IMR-90 (cell line): ENCODE measurements at regions not wholly inside any gene's neighbourhood (a gene's known extent, or its start where the extent isn't known, plus 50 kb on each side); places are given as distances from the start of the nearest gene placed in this dataset.

Source experiments
- ATAC-seq: fragments of 200-7000 bp; cut with Tn5 transposase; 2 replicates; pipeline ENCODE4 v1.9.1; 2020; ENCODE audit warnings: low read depth, mild to moderate bottlenecking, moderate library complexity
- BruUV-seq: library from RNA; stranded (reverse); fragments of 400-500 nt; replicated peaks from 2 replicates; lab custom pipeline; 2021; lab: Mats Ljungman, UMichigan
- CTCF ChIA-PET: fragments of 300-600 bp; formaldehyde crosslinking; extraction: SDS; loops from one replicate; lab custom pipeline; 2021; ENCODE audit warnings: antibody characterized with exemption; lab: Yijun Ruan, JAX
- POLR2A ChIA-PET: fragments of 300-600 bp; sonication (Branson Sonifier 250); formaldehyde crosslinking; loops from one replicate; lab custom pipeline; 2022; ENCODE audit warnings: antibody characterized with exemption; ENCODE audit not compliant: unreplicated experiment; lab: Charles Lee
- DNase-seq: peaks from one replicate; pipeline ENCODE4 v3.0.0; 2013
- H2AFZ ChIP-seq: replicated peaks from 2 replicates; pipeline ENCODE3; 2013; ENCODE audit warnings: low read length, mild to moderate bottlenecking; ENCODE audit not compliant: poor library complexity
- H2AK5ac ChIP-seq: 2 replicates; pipeline ENCODE4 v1.6.1; 2013; ENCODE audit warnings: low read depth, low read length, inconsistent platforms
- H2AK9ac ChIP-seq: replicated peaks from 2 replicates; pipeline ENCODE3; 2013; ENCODE audit warnings: mild to moderate bottlenecking, low read depth, low read length, moderate library complexity; ENCODE audit not compliant: poor library complexity
- H2BK120ac ChIP-seq: 2 replicates; pipeline ENCODE4 v1.6.1; 2013; ENCODE audit warnings: low read depth, low read length, inconsistent platforms
- H2BK15ac ChIP-seq: 3 replicates; pipeline ENCODE4 v1.6.1; 2013; ENCODE audit warnings: low read depth, low read length, inconsistent platforms
- H2BK20ac ChIP-seq: 2 replicates; pipeline ENCODE4 v1.6.1; 2013; ENCODE audit warnings: low read depth, mild to moderate bottlenecking, inconsistent platforms, low read length, moderate library complexity
- H2BK5ac ChIP-seq: 2 replicates; pipeline ENCODE4 v1.6.1; 2013; ENCODE audit warnings: mild to moderate bottlenecking, low read depth, low read length, inconsistent platforms; ENCODE audit not compliant: poor library complexity, severe bottlenecking
- H3K14ac ChIP-seq: replicated peaks from 2 replicates; pipeline ENCODE4 v1.6.1; 2013; ENCODE audit warnings: low read depth, low read length, inconsistent platforms
- H3K18ac ChIP-seq: 2 replicates; pipeline ENCODE4 v1.6.1; 2013; ENCODE audit warnings: low read depth, low read length, control low read depth
- H3K23ac ChIP-seq: 2 replicates; pipeline ENCODE4 v1.6.1; 2013; ENCODE audit warnings: low read depth, low read length, inconsistent platforms
- H3K27ac ChIP-seq: 2 replicates; pipeline ENCODE4 v1.5.1; 2013; ENCODE audit warnings: mild to moderate bottlenecking, control low read depth, low read length; ENCODE audit not compliant: insufficient read depth
- H3K27me3 ChIP-seq: 2 replicates; pipeline ENCODE4 v1.6.1; 2013; ENCODE audit warnings: low read length; ENCODE audit not compliant: control insufficient read depth, insufficient read depth
- H3K36me3 ChIP-seq: 2 replicates; pipeline ENCODE4 v1.6.1; 2013; ENCODE audit warnings: low read length, mixed read lengths; ENCODE audit not compliant: control insufficient read depth, insufficient read depth
- H3K4ac ChIP-seq: 2 replicates; pipeline ENCODE4 v1.6.1; 2013; ENCODE audit warnings: low read depth, low read length, inconsistent platforms
- H3K4me1 ChIP-seq: 2 replicates; pipeline ENCODE4 v1.6.1; 2013; ENCODE audit warnings: low read length, mixed read lengths; ENCODE audit not compliant: control insufficient read depth, insufficient read depth
- H3K4me2 ChIP-seq: 2 replicates; pipeline ENCODE4 v1.6.1; 2013; ENCODE audit warnings: low read depth, mild to moderate bottlenecking, control low read depth, low read length, moderate library complexity
- H3K4me3 ChIP-seq: 2 replicates; pipeline ENCODE4 v1.5.1; 2013; ENCODE audit warnings: low read depth, mild to moderate bottlenecking, control low read depth, low read length, moderate library complexity; ENCODE audit not compliant: insufficient read depth
- H3K56ac ChIP-seq: 2 replicates; pipeline ENCODE4 v1.6.1; 2013; ENCODE audit warnings: low read length, inconsistent platforms; ENCODE audit not compliant: insufficient read depth; ENCODE audit errors: extremely low read depth
- H3K79me1 ChIP-seq, 2 experiments: 2 replicates each; pipeline ENCODE4 v1.6.1; 2013; ENCODE audit warnings: low read length in 2 of 2, inconsistent platforms in 1 of 2, low read depth in 1 of 2
- H3K9ac ChIP-seq: 2 replicates; pipeline ENCODE4 v1.6.1; 2013; ENCODE audit warnings: low read depth, low read length, control low read depth
- H3K9me1 ChIP-seq: 2 replicates; pipeline ENCODE4 v1.6.1; 2013; ENCODE audit warnings: low read length, inconsistent platforms; ENCODE audit not compliant: insufficient read depth
- H3K9me3 ChIP-seq: 2 replicates; pipeline ENCODE4 v1.6.1; 2013; ENCODE audit warnings: low read length; ENCODE audit not compliant: control insufficient read depth, insufficient read depth
- H4K20me1 ChIP-seq: 2 replicates; pipeline ENCODE4 v1.6.1; 2013; ENCODE audit warnings: low read length, inconsistent platforms; ENCODE audit not compliant: insufficient read depth
- H4K5ac ChIP-seq: 2 replicates; pipeline ENCODE4 v1.6.1; 2013; ENCODE audit warnings: mild to moderate bottlenecking, low read depth, low read length, control low read depth
- H4K8ac ChIP-seq, 2 experiments: 2 replicates each; pipeline ENCODE4 v1.6.1; 2013; ENCODE audit warnings: low read depth in 2 of 2, low read length in 2 of 2, control low read depth in 1 of 2, inconsistent platforms in 1 of 2
- H4K91ac ChIP-seq: 2 replicates; pipeline ENCODE4 v1.6.1; 2013; ENCODE audit warnings: low read depth, low read length, inconsistent platforms; ENCODE audit not compliant: insufficient read depth
- BHLHE40 ChIP-seq: fragments of 150-350 bp; IDR thresholded peaks from 2 replicates; pipeline ENCODE4 v1.6.1; 2016; ENCODE audit warnings: mild to moderate bottlenecking, low read depth, low read length
- CEBPB ChIP-seq: IDR thresholded peaks from 2 replicates; pipeline ENCODE4 v1.6.1; 2012; ENCODE audit warnings: low read depth, low read length, improper control_type of control experiment
- CHD1 ChIP-seq: IDR thresholded peaks from 2 replicates; pipeline ENCODE4 v1.6.1; 2012; ENCODE audit warnings: low read depth, low read length, improper control_type of control experiment
- FOS ChIP-seq: fragments of 150-350 bp; IDR thresholded peaks from 2 replicates; pipeline ENCODE4 v1.6.1; 2016; ENCODE audit warnings: low read depth, low read length
- MAFK ChIP-seq: IDR thresholded peaks from 2 replicates; pipeline ENCODE4 v1.6.1; 2012; ENCODE audit warnings: low read depth, low read length, improper control_type of control experiment
- MAZ ChIP-seq: IDR thresholded peaks from 2 replicates; pipeline ENCODE4 v1.6.1; 2012; ENCODE audit warnings: low read depth, mild to moderate bottlenecking, low read length, improper control_type of control experiment, moderate library complexity, borderline replicate concordance
- MXI1 ChIP-seq: IDR thresholded peaks from 2 replicates; pipeline ENCODE4 v1.6.1; 2012; ENCODE audit warnings: low read depth, mild to moderate bottlenecking, low read length, moderate library complexity, borderline replicate concordance
- NFE2L2 ChIP-seq: fragments of 150-350 bp; IDR thresholded peaks from 2 replicates; pipeline ENCODE4 v1.6.1; 2016; ENCODE audit warnings: low read depth, mild to moderate bottlenecking, low read length
- POLR2A ChIP-seq: IDR thresholded peaks from 2 replicates; pipeline ENCODE4 v1.6.1; 2012; ENCODE audit warnings: mild to moderate bottlenecking, low read depth, low read length
- RAD21 ChIP-seq: IDR thresholded peaks from 2 replicates; pipeline ENCODE4 v1.6.1; 2012; ENCODE audit warnings: low read length, improper control_type of control experiment
- SMC3 ChIP-seq: fragments of 150-350 bp; IDR thresholded peaks from 2 replicates; pipeline ENCODE4 v1.6.1; 2016; ENCODE audit warnings: low read depth, mild to moderate bottlenecking, antibody characterized with exemption, low read length, moderate library complexity
- USF2 ChIP-seq: fragments of 150-350 bp; IDR thresholded peaks from 2 replicates; pipeline ENCODE4 v1.6.1; 2017; ENCODE audit warnings: mild to moderate bottlenecking, antibody characterized with exemption, low read length, low read depth
- WGBS, 2 experiments: methylation state at CpG; one replicate each; pipeline versions ENCODE4 v1.1.5 to v1.1.7; 2013; ENCODE audit warnings: missing lambda C conversion rate in 2 of 2; ENCODE audit not compliant: insufficient read length in 1 of 2; ENCODE audit errors: extremely low coverage in 2 of 2; 5-methylcytosine and 5-hydroxymethylcytosine counted together
- dilution Hi-C: fragments of 300-500 bp; cut with HindIII; formaldehyde crosslinking; loops from one replicate; pipeline ENCODE4 v1.14.3; 2018; ENCODE audit warnings: low sequenced_read_pairs; ENCODE audit not compliant: unreplicated experiment
- in situ Hi-C: fragments of 300-500 bp; cut with MboI; formaldehyde crosslinking; loops from 3 replicates; pipeline ENCODE4 v1.14.3; 2019; ENCODE audit warnings: low sequenced_read_pairs, inconsistent platforms, mixed read lengths
- intact Hi-C: fragments of 100-400 bp; cut with micrococcal nuclease; formaldehyde crosslinking; loops from 2 replicates; pipeline ENCODE4 v1.10.0; 2022

- BruUV-seq: no TSS peak
- H4K20me1 ChIP-seq: no peaks in the 10 kb centered on the region
- H2BK5ac ChIP-seq: no peak overlapping the region
- no peaks in the 10 kb centered on the region; the same call in 1 of the 2 replicates for H3K27me3 ChIP-seq
- no peak overlapping the region for H2AK9ac ChIP-seq
- H3K36me3 ChIP-seq: no peaks in the 10 kb centered on the region
- no peak overlapping the region for H2BK20ac ChIP-seq
- DNase-seq (no peak), ATAC-seq (no peak)
- TF ChIP-seq MAZ: no peak
- TF ChIP-seq CHD1: no peak
- TF ChIP-seq FOS: no peak
- no peak for TF ChIP-seq SMC3
- no peak for TF ChIP-seq BHLHE40
- no peak for TF ChIP-seq CEBPB
- TF ChIP-seq MXI1: no peak
- no peak for TF ChIP-seq POLR2A
- no peak for TF ChIP-seq USF2
- no peak for TF ChIP-seq RAD21
- TF ChIP-seq NFE2L2: no peak
- TF ChIP-seq MAFK: no peak
- intact Hi-C loops: no loop called here
- H3K79me1 ChIP-seq: no peaks in the 10 kb centered on the region
- no peak overlapping the region for H4K8ac ChIP-seq
- POLR2A ChIA-PET: no interaction called here
- no peak overlapping the region for H4K91ac ChIP-seq
- no peak overlapping the region for H3K23ac ChIP-seq
- H2AFZ ChIP-seq: no peak overlapping the region
- H3K4me3 ChIP-seq: no peak overlapping the region
- no peak overlapping the region for H4K5ac ChIP-seq
- H3K18ac ChIP-seq: no peak overlapping the region
- no peaks in the 10 kb centered on the region for H3K4me1 ChIP-seq
- H3K14ac ChIP-seq: no peak overlapping the region
- no peaks in the 10 kb centered on the region for H3K9me3 ChIP-seq
- CTCF ChIA-PET: interaction anchor here (0.7 kb wide), 1 partner anchor 301 kb away, joined by 3 read pairs; no protein-coding TSS in a partner anchor
- H3K4ac ChIP-seq: no peak overlapping the region
- H3K27ac ChIP-seq: no peak overlapping the region
- H2BK120ac ChIP-seq: no peak overlapping the region
- dilution Hi-C loops: no loop called here
- H2BK15ac ChIP-seq: no peak overlapping the region
- WGBS, 2 experiments: no CpG with 5 or more reads among the region's 1 CpG
- H3K9ac ChIP-seq: no peak overlapping the region
- in situ Hi-C loops: no loop called here
- H3K9me1 ChIP-seq: no peaks in the 10 kb centered on the region
- no peak overlapping the region for H2AK5ac ChIP-seq
- H3K56ac ChIP-seq: no peak overlapping the region
- H3K4me2 ChIP-seq: no peak overlapping the region
These were observed 312.1 kb downstream of the PPP1R2C start for GRCh38 chrX:42465821-42466220.
